CD14-positive monocyte (primary cell): ENCODE measurements at regions not wholly inside any gene's neighbourhood (a gene's known extent, or its start where the extent isn't known, plus 50 kb on each side); places are given as distances from the start of the nearest gene placed in this dataset.

Source experiments
- DNase-seq, 3 donors: peaks; one replicate each; pipeline ENCODE4 v3.0.0-alpha.2; 2011 to 2022
- H2AFZ ChIP-seq: 2 replicates; pipeline ENCODE4 v1.6.0; 2012; ENCODE audit warnings: mild to moderate bottlenecking, low read depth, low read length, inconsistent platforms; ENCODE audit not compliant: insufficient read depth, poor library complexity, severe bottlenecking
- H3K27ac ChIP-seq, 2 donors: 1 replicate in 1 of 2; 2 replicates in 1 of 2; pipeline ENCODE4 v1.5.1; 2012 to 2013; ENCODE audit warnings: low read length in 2 of 2, control low read depth in 1 of 2, inconsistent platforms in 1 of 2, low read depth in 1 of 2, mild to moderate bottlenecking in 1 of 2
- H3K27me3 ChIP-seq, 2 donors: one replicate each; pipeline versions ENCODE4 v1.6.0 to v1.6.1; 2011 to 2013; ENCODE audit warnings: low read length in 2 of 2; ENCODE audit not compliant: control insufficient read depth in 2 of 2, insufficient read depth in 2 of 2
- H3K36me3 ChIP-seq, 2 donors: replicated peaks in 1 of 2; 1 replicate in 1 of 2; 2 replicates in 1 of 2; pipeline versions ENCODE4 v1.5.1 to v1.6.1; 2012 to 2013; ENCODE audit warnings: low read length in 2 of 2, control low read depth in 1 of 2, inconsistent platforms in 1 of 2, mild to moderate bottlenecking in 1 of 2; ENCODE audit not compliant: insufficient read depth in 2 of 2, control insufficient read depth in 1 of 2
- H3K4me1 ChIP-seq, 2 donors: 1 replicate in 1 of 2; 2 replicates in 1 of 2; pipeline versions ENCODE4 v1.5.1 to v1.6.1; 2012 to 2013; ENCODE audit warnings: low read length in 2 of 2, control low read depth in 1 of 2, inconsistent platforms in 1 of 2, mild to moderate bottlenecking in 1 of 2, moderate library complexity in 1 of 2; ENCODE audit not compliant: insufficient read depth in 2 of 2, control insufficient read depth in 1 of 2
- H3K4me2 ChIP-seq: replicated peaks from 2 replicates; pipeline ENCODE3; 2012; ENCODE audit warnings: low read length, moderate library complexity, mild to moderate bottlenecking; ENCODE audit not compliant: poor library complexity, severe bottlenecking; ENCODE audit errors: extremely low read depth
- H3K4me3 ChIP-seq, 3 experiments: fragments of 200-600 bp in 1 of 3; sonication (generic) in 1 of 3; replicated peaks in 1 of 3; 1 replicate in 2 of 3; 2 replicates in 1 of 3; pipeline ENCODE4 v1.5.1; 2011 to 2013; ENCODE audit warnings: low read length in 3 of 3, mild to moderate bottlenecking in 3 of 3, control low read depth in 2 of 3, low read depth in 2 of 3, inconsistent platforms in 1 of 3, moderate library complexity in 1 of 3
- H3K79me2 ChIP-seq: 2 replicates; pipeline ENCODE4 v1.6.0; 2012; ENCODE audit warnings: mild to moderate bottlenecking, control low read depth, inconsistent platforms, low read length, moderate library complexity; ENCODE audit not compliant: insufficient read depth
- H3K9ac ChIP-seq: 2 replicates; pipeline ENCODE4 v1.6.0; 2017; ENCODE audit warnings: low read length, mild to moderate bottlenecking; ENCODE audit not compliant: insufficient read depth, poor library complexity, severe bottlenecking
- H3K9me3 ChIP-seq, 2 donors: replicated peaks in 1 of 2; 1 replicate in 1 of 2; 2 replicates in 1 of 2; pipeline versions ENCODE4 v1.5.1 to v1.6.1; 2012 to 2013; ENCODE audit warnings: low read length in 2 of 2, control low read depth in 1 of 2; ENCODE audit not compliant: control insufficient read depth in 1 of 2, insufficient read depth in 1 of 2
- H4K20me1 ChIP-seq: 2 replicates; pipeline ENCODE4 v1.6.0; 2012; ENCODE audit warnings: mild to moderate bottlenecking, low read length, control low read depth, moderate library complexity; ENCODE audit not compliant: insufficient read depth
- H3K27ac Mint-ChIP-seq, 7 donors: one replicate each; pipeline ENCODE4 v1.8.0; 2020; ENCODE audit warnings: mild to moderate bottlenecking in 7 of 7, mixed read lengths in 7 of 7, moderate library complexity in 6 of 7, inconsistent platforms in 2 of 7
- H3K27me3 Mint-ChIP-seq, 3 donors: one replicate each; pipeline ENCODE4 v1.8.0; 2021 to 2022; ENCODE audit warnings: low read depth in 3 of 3, mild to moderate bottlenecking in 3 of 3, mixed read lengths in 3 of 3, moderate library complexity in 3 of 3, inconsistent platforms in 1 of 3
- H3K36me3 Mint-ChIP-seq, 2 donors: one replicate each; pipeline ENCODE4 v1.8.0; 2020; ENCODE audit warnings: mixed read lengths in 2 of 2, inconsistent platforms in 1 of 2, mild to moderate bottlenecking in 1 of 2
- H3K4me1 Mint-ChIP-seq: one replicate; pipeline ENCODE4 v1.8.0; 2020; ENCODE audit warnings: mild to moderate bottlenecking, mixed read lengths
- H3K4me3 Mint-ChIP-seq, 2 donors: one replicate each; pipeline ENCODE4 v1.8.0; 2020; ENCODE audit warnings: mild to moderate bottlenecking in 2 of 2, mixed read lengths in 2 of 2, moderate library complexity in 1 of 2
- H3K9me3 Mint-ChIP-seq, 7 donors: one replicate each; pipeline ENCODE4 v1.8.0; 2020 to 2022; ENCODE audit warnings: mixed read lengths in 7 of 7, mild to moderate bottlenecking in 6 of 7, moderate library complexity in 6 of 7, inconsistent platforms in 2 of 7
- WGBS: methylation state at CpG from one replicate; pipeline ENCODE4 v1.1.5; 2013; ENCODE audit warnings: missing lambda C conversion rate; ENCODE audit not compliant: insufficient coverage; 5-methylcytosine and 5-hydroxymethylcytosine counted together
- intact Hi-C, 2 donors: fragments of 100-400 bp; cut with micrococcal nuclease; formaldehyde crosslinking; loops; one replicate each; pipeline versions ENCODE4 v1.15.0 to v1.15.1; 2023
- TF ChIP-seq, protein P1 (sequence below): fragments of 200-600 bp; IDR thresholded peaks from one replicate; pipeline ENCODE4 v1.8.0; 2022; ENCODE audit warnings: antibody characterized with exemption, mild to moderate bottlenecking

DNA sequence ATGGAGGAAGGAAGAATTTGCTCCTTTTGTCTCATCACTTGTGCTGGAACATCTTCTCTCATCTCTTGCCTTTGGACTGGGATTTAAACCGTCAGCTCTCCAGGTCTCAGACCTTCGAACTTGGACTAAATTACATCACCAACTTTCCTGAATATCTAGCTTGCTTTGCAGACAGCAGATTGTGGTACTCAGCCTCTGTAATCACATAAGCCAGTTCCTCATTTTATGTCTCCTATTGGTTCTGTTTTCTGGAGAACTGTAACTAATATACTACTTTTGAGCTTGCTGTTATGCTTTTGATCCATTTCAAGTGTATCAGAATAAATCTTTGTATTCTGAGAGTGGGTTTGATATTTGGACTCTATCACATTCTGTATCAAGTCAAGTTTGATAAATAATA is 164.3 kb upstream of the VEPH1 start:
- H3K9me3 Mint-ChIP-seq = peaks cover 0 to 10% (median 0%) of the 10 kb centered on the region in 7 donors
- peaks cover 0 to 1% of the 10 kb centered on the region in 2 donors for H3K9me3 ChIP-seq
- no peaks in the 10 kb centered on the region for H3K27me3 ChIP-seq
- H3K4me3 ChIP-seq = no peak overlapping the region
- no peaks in the 10 kb centered on the region for H3K27me3 Mint-ChIP-seq
- intact Hi-C loops = no loop called here
- 14% methylated on average over 2 of the region's 2 CpGs for WGBS
- no peak overlapping the region for H2AFZ ChIP-seq
- no peak overlapping the region for H3K27ac ChIP-seq
- H3K4me1 ChIP-seq = no peaks in the 10 kb centered on the region
- no peaks in the 10 kb centered on the region for H3K36me3 Mint-ChIP-seq
- no peak for DNase-seq
- H3K79me2 ChIP-seq = no peaks in the 10 kb centered on the region
- TF ChIP-seq, protein P1, sequence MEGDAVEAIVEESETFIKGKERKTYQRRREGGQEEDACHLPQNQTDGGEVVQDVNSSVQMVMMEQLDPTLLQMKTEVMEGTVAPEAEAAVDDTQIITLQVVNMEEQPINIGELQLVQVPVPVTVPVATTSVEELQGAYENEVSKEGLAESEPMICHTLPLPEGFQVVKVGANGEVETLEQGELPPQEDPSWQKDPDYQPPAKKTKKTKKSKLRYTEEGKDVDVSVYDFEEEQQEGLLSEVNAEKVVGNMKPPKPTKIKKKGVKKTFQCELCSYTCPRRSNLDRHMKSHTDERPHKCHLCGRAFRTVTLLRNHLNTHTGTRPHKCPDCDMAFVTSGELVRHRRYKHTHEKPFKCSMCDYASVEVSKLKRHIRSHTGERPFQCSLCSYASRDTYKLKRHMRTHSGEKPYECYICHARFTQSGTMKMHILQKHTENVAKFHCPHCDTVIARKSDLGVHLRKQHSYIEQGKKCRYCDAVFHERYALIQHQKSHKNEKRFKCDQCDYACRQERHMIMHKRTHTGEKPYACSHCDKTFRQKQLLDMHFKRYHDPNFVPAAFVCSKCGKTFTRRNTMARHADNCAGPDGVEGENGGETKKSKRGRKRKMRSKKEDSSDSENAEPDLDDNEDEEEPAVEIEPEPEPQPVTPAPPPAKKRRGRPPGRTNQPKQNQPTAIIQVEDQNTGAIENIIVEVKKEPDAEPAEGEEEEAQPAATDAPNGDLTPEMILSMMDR = no peak
- no peaks in the 10 kb centered on the region for H4K20me1 ChIP-seq
- no peak overlapping the region for H3K9ac ChIP-seq
- H3K36me3 ChIP-seq = no peaks in the 10 kb centered on the region
- no peaks in the 10 kb centered on the region for H3K4me1 Mint-ChIP-seq
- no peak overlapping the region for H3K27ac Mint-ChIP-seq
- H3K4me3 Mint-ChIP-seq = no peak overlapping the region
- no peak overlapping the region for H3K4me2 ChIP-seq

DNA sequence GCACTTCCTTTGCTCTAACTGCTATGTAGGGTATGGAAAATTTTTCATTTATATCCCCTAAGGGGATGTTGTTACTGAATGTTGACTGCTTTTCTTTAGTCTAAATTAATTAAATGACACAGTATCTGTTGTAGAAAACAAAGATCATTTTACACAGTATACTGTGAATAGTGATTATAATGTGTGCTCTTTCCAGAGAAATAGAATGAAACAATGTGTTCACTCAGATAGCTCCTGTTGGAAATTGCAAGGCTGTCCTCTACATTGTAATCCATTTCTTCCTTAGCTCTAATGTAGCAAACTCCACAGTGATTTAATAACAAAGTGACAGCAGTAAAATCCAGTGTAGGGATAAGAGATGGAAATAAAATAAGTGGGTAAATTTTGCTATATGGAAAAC is 159.0 kb upstream of the VEPH1 start:
- peaks cover 0 to 1% (median 0%) of the 10 kb centered on the region in 3 donors for H3K27me3 Mint-ChIP-seq
- Histone ChIP-seq H3K27ac (no peak overlapping the region), H3K4me2 (no peak overlapping the region), H3K9ac (no peak overlapping the region), H3K36me3 (no peaks in the 10 kb centered on the region), H3K79me2 (no peaks in the 10 kb centered on the region), H3K4me3 (no peak overlapping the region), H3K4me1 (no peaks in the 10 kb centered on the region), H3K27me3 (no peaks in the 10 kb centered on the region), H4K20me1 (no peaks in the 10 kb centered on the region), H3K9me3 (no peaks in the 10 kb centered on the region), H2AFZ (no peak overlapping the region)
- H3K9me3 Mint-ChIP-seq = peaks cover 0 to 9% (median 2%) of the 10 kb centered on the region in 7 donors
- no peak overlapping the region for H3K4me3 Mint-ChIP-seq
- no peaks in the 10 kb centered on the region for H3K4me1 Mint-ChIP-seq
- H3K36me3 Mint-ChIP-seq = no peaks in the 10 kb centered on the region
- H3K27ac Mint-ChIP-seq = no peak overlapping the region
- no peak for DNase-seq
- TF ChIP-seq, protein P1 = no peak
- intact Hi-C loops = no loop called here
